ENCODE measurements at regions not wholly inside any gene's neighbourhood (a gene's known extent, or its start where the extent isn't known, plus 50 kb on each side); places are given as distances from the start of the nearest gene placed in this dataset.
"Not testable (repeated sequence)": the region's sequence is repeated elsewhere in the genome, so short reads cannot be mapped to it uniquely, and the experiment has no call there.

DNA sequence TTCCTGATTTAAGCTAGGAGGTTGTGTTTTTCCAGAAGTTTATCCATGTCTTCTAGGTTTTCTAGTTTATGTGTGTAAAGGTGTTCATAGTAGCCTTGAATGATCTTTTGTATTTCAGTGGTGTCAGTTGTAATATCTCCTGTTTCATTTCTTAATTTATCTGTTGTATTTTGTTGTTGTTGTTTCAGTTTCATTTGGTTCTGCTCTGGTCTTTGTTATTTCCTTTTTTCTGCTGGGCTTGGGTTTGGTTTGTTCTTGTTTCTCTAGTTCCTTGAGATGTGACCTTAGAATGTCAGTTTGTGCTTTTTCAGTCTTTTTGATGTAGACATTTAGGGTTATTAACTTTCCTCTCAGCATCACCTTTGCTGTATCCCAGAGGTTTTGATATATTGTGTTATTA is 62.8 kb downstream of the SCP2D1 start:
- not testable (repeated sequence) for DNase-seq (ENCODE audit: low read depth)

DNA sequence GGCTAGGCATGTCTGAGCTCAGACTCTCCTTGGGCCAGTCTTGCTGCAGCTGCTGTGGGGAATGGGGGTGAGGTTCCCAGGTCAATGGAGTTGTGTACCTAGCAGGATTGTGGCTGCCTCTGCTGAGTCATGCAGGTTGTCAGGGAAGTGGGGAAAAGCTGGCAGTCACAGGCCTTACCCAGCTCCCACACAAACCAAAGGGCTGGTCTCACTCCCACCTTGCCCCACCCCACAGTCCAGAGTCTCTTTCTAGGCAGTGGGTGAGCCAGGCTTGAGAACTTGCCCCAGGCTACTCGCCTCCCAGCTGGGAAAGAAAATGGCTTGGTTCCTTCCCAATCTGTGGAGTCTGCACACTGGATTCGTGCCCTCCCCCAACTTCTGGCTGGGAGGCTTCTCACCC is 65.7 kb downstream of the SCP2D1 start:
- peak; percentile 86 for DNase-seq (ENCODE audit: low read depth)

DNA sequence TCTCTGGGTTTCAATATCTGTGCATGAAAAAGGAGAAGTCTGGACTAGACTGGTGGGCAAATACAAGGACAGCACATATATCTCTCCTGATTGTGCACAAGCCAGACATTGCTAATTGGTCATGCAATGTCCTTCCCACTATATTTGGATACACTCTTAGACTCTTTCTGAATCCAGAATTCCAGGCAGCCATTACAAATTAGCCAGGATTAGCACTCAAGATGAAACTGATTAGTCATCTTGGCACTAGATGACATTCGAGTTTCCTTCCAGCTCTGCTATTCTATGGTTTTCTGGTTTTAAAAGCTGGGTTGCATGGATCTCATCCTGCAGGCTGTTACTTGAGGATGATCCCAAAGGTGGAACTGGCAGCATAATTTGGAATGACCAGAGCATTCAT is 73.2 kb downstream of the SCP2D1 start:
- peak; percentile 57 for DNase-seq (ENCODE audit: low read depth)

DNA sequence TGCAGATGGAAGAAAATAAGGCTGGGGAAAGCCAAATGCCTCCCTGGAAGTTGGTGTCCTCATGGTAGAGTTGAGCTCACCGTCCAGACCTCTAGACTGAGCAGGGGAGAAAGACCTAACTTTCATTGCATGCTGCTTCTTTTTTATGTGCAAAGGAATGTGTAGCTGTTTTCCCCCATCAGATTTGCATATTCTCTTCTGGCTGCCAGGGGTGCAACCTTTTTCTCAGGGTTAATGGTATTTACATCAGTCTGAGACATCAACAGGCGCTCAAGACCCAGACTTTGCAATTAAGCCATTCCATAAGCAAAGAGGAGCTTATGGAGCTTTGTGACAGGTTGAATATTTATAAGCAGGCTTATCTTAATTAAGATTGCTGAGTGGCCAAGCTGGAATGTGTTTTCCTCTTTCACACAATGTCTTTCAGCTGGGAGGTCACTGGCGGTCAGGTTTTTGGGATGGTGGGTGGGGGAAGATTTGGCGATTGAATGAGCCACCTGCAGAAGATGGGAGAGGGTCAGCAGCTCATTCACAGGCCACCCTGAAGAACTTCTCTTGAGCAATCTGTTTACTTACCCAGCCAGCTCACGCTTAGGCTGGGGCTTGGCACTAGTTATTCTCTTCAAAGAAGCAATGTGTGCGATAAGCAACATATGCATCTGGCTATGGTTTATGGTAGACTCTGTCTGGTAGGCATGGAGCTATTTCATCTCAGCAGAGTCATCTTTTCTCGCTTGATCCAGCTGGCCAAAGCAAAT is 88.6 kb downstream of the SCP2D1 start:
- peak; percentile 59 for DNase-seq (ENCODE audit: low read depth)

DNA sequence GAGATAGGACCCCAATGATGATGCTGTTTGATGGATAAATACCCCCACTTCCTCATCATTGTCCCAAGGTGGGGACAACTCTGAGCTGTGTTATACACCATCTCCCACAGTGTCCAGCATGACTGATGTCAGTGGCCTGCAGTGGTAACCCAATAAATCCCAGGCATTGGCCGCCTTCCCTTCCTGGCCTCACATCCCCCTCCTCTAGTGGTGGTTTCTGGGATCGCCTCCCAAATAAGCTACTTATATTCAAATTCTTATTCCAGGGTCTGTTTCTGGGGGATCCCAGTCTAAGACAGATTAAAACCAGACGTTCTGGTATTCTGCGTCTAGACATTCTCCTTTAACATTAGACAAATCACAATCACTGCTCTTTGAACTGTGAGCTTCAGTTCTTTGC is 90.6 kb downstream of the SCP2D1 start:
- no peak for DNase-seq (ENCODE audit: low read depth)

DNA sequence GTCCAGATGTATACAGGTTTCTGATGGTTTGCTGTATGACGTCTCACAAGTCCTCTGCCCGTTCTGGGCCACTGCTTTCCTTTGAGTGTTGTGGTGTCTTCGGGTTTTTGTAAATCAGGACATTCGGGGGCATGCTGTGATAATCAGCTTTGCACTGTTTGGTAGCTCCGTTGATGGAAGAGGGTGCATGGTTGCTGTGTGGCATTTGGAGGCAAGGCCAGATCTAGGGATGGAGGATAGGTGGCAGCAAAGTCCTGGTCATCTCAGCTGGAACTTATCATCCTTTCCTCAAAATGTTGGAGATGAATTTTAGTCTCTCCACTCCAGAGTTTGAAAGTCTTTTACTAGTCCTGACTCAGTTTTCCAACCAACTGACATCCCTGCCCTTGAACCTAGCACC is 91.0 kb downstream of the SCP2D1 start:
- DNase-seq (ENCODE audit: low read depth) = peak; percentile 45

DNA sequence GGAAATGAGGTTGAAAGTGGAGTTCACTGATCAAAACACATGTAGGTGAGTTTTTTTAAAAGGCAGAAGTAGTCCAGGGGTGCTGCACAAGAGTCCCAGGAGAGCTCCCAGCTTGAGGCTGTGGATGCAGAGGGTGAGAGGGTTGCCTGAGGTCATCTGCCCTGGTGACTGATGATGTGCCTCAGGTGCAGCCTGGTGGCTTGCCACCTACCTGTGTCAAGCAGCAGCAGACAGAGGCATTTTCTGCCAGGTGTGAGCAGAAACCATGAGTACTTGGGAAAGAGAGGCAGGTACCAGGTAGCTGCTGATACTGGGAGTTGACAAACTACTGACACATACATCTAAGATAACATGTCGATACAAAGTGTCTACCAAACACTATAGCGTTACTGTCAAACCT is 92.5 kb downstream of the SCP2D1 start:
- DNase-seq (ENCODE audit: low read depth) = no peak

DNA sequence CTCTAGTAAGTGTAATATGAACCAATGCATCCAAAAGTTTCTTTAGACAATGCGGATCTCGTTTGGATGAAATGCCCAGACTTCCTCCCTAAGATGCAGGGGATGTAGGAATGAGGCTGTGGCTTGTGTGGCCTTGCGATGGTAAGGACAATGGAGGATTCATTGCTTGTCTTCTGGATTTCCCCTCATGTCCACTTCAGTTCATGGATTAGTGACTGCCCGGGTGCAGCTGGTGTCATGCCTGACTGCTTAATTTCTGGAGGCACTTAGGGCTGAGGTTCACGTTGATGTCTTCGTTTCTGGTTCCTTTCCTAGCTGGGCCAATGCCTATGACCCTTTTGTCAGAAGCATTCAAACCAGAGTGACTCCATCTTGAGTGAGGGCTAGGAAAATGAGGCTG is 93.8 kb downstream of the SCP2D1 start:
- DNase-seq (ENCODE audit: low read depth) = peak; percentile 10

DNA sequence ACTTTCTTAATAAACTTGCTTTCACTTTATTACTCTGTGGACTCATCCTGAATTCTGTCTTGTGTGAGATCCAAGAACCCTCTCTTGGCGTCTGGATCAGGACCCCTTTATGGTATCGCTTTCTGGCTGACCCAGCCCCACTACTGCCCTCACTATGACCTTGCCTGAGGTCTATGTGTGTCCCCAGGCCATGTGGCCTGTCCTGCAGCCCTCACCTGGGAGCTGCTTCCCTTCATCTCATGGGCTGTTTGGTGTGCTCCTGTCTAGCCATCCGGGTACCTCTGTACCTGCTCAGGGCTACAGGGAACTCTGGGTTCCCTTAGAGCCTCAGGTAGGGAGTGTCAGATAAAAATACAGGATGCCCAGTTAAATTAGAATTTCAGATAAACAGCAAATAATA is 94.5 kb downstream of the SCP2D1 start:
- no peak for DNase-seq (ENCODE audit: low read depth)

DNA sequence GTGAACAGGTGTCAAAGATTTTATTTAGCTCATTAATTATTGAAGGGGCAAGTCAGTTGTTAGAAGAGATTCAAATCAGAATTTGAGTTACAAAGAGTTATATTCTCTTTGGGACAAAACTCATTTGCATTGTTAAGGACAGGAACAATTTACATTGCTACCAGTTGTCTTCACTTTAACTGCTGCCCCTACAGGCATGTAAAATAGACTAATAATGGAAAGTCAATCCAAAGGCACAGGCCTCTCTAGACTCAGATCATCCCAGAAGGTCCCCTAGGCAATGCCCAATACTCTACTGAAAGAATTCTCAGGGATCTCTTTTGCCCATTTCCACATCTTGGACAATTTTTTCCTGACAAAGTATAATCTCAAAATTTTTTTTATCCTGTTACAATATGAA is 95.7 kb downstream of the SCP2D1 start:
- DNase-seq (ENCODE audit: low read depth) = no peak

DNA sequence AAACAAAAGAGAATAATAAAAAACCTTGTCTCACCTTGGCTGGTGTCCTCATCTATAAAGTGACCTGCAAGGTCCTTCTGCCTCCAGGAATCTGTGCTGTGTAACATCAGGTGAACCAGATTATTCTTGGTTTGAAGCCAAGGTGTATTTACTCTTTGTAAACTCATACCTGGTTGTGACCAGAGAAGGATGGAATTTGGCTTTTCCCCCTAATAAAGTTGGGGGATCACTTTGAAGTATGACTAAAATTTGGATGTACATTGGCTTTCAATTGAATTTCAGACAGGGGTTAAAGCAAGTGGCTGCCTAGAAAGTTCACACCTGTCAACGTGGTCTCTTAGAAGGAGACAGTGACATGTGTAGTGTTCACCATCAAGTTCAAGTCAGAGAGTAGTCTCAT is 100.1 kb downstream of the SCP2D1 start:
- DNase-seq (ENCODE audit: low read depth) = no peak

DNA sequence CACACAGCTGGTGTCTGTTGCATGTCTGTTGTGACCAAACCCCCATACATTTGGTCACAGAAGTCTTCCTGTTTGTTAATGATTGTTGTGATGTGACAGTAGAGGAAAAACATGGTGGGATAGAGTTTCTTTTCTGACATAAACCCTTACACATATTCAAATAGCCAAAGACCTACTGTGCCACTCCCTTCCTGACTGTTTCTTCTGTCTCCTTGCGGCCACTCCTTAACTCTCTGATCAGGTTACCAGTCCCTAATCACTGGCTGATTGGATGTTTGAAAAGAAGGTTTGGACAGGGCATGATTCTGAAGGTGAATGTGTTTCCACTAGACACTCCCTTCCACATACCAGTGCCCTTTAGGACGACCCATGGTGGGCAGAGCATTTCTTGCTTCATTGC is 101.2 kb downstream of the SCP2D1 start:
- no peak for DNase-seq (ENCODE audit: low read depth)

DNA sequence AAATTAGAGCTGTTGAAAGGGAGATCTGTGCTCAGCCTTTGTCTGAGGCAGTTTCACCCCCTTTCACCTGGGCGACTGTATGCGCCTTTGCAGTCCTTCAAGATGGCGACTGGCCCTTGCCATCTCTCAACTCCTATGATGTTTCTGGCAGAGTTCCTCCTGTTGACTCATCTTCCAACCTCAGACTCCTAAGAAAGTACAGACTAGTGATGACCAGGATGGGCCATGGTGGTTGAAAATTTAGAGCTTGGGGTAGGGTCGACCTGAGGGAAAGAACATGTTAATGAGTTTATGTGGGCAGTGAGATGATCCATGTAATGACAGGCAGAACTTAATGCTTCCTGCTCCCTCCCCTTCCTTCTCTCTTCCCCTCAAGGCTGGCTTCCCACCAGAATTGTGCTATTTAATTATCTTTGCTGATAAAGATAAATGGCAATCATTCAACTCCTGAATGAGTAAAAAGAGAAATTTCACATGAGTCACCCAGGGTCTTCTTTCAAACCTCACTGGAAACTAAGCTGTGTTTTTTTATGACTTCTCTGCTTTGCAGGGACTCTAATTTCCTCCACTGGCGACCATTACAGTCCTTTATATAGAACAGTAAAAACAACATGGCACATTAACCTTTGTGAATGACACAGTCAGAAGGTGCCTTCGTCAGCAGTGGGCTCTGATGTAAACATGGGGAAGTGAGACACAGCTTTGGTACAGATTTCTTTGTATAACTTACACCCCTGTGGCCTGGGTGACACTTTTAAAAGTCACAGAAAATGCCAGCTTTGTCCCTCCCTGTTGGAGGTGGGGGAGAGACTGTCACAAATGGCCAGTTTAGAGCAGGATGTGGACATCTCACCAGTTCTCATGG is 103.5 kb downstream of the SCP2D1 start:
- peak; percentile 65 for DNase-seq (ENCODE audit: low read depth)

DNA sequence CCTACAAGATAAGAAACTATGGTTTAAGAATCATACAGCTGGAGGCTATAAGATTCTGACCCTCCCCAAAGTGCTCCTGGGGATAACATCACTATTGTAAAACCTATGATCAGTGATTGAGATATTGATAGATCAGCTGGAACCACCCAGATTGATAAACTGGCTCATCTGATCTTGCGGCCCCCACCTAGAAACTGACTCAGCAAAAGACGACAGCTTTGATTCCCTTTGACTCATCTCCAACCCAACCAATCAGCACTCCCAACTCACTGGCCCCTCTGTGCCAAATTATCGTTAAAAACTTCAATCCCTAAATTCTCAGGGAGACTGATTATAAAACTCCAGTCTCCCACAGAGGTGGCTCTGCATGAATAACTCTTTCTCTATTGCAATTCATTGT is 106.4 kb downstream of the SCP2D1 start:
- DNase-seq (ENCODE audit: low read depth) = no peak

DNA sequence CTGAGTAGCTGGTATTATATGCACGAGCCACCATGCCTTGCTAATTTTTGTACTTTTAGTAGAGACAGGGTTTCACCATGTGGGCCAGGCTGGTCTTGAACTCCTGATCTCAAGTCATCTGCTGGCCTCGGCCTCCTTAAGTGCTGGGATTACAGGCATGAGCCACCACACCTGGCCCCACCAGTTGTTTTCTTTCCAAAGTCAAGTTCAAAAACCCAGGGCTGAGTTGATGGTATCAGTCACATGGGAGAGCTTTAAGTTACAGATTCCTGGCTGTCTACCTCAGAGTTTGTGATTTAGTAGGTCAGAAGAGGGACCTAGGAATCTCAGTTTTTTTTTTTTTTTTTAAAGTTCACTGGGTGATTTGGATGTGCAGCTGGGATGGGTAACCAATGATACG is 107.7 kb downstream of the SCP2D1 start:
- no peak for DNase-seq (ENCODE audit: low read depth)

DNA sequence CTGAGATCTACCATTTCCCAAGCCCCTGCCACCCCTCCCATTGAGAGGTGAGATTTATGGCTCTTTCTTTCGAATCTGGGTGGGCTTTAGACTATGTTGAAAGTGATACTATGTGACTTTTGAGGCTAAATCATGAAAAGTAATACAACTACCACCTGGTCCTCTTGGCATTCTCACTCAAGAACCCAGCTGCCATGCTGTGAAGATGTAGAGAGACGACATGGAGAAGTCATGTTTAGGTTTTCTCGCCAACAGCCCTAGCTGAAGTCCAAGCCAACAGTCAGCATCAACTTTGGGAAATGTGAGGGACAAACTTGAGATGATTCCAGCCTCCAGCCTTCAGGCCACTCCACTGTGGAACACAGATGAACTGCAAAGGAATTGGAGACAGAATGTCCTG is 108.7 kb downstream of the SCP2D1 start:
- DNase-seq (ENCODE audit: low read depth) = no peak

DNA sequence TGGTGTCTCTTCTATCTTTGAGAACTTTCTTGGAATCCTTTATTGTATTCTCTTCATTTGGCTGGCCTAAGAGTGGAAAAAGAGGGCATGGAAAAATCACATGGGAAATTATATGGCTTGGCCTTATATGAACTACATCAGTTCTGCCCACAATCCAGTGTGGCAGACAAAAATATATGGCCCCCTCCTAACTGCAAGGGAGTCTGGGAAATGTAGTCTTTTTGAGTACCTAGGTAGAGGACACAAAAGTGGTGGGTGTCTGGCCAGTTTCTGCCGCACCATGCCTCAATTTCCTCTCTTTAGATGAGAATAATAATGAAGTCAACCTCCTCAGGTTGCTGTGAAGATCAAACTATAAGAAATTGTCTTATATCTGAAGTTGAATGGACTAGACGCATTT is 109.3 kb downstream of the SCP2D1 start:
- DNase-seq (ENCODE audit: low read depth) = no peak

DNA sequence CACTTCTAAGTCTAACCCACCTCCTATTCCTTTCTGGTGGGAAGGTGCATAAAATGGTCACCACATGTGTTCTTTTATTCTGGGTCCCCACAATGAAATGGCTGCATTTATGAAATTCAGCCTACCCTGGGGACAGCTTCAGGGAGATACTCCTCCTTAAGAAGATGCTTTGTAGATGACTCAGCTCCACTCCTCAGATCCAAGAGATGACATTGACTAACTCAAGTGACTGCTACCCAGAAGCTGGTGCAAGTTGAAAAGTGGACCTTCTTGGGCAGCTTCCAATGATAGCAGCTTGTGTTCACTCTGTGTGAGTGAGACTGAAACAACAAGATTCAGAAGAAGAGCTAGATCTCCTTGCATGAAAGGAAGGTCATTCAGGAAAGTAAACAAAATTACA is 113.4 kb downstream of the SCP2D1 start:
- peak; percentile 42 for DNase-seq (ENCODE audit: low read depth)

DNA sequence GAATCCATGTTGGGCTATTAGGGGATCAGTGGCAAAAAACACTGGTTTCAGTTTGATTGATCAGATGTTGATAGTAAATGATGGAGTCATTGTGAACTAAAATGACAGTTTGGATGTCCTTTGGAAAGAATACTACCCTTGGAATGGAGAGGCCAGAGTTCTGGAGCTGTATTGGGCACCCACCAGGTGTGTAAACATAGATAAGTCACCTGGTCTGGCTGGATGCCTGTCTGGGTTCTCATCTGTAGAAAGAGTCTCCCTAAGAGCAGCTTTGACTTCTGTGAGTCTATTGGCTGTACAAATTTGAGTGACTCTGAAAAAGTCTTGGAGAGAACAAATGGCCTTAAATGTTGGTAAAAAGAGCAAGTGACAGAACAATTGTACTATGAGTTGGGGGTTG is 115.0 kb downstream of the SCP2D1 start:
- no peak for DNase-seq (ENCODE audit: low read depth)

DNA sequence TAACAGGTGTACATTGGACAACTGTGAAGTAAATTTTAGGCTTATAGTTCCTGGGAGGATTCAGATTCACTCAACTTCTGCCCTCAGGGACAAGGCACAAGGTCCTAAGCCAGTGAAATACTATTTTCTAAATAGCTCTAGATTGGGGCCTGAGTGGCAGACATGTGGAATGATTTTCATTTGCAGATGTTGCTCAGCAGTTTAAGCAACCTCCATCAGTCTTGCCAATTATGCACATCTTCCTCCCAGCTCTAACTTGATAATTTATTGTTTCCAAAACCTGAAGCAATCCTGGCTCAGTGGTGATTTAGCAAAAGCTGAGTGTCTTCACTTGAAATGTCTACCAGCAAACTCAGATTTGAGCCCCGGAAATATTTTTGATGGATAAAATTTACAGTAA is 116.2 kb downstream of the SCP2D1 start:
- DNase-seq (ENCODE audit: low read depth) = no peak

DNA sequence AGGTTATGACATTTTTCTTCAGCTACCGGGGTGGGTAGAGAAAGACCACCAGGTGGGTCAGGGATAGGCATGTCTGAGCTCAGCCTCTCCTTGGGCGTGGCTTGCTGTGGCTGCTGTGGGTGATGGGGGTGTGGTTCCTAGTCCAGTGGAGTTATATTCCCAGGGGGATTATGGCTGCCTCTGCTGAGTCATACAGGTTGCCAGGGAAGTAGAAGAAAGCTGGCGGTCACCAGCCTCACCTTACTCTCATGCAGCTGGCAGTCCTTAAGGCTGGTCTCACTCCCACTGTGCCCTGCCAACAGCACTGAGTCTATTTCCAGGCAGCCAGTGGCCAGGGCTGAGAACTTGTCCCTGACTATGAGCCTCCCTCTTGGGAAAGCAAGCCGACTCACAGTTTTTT is 130.0 kb downstream of the SCP2D1 start:
- DNase-seq (ENCODE audit: low read depth) = peak; percentile 11

DNA sequence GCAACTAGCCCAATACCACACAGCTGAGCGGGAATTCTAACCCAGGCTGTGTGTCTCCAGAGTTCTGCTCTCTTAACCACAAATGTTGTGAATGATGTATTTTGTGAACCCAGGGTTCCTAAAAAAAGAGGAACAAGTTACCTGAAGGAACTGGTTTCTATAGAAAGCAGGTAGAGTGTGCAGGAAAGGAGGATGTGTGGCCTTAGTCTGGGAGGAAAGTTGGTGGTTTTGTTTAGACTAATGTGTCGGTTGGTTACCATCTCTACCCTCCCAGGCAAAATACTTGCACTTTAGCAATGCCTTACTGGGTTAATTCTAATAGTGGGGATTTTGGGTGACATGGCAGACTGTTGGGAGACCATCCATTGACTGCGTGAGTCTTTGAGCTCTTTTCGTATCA is 143.3 kb downstream of the SCP2D1 start:
- no peak for DNase-seq (ENCODE audit: low read depth)

DNA sequence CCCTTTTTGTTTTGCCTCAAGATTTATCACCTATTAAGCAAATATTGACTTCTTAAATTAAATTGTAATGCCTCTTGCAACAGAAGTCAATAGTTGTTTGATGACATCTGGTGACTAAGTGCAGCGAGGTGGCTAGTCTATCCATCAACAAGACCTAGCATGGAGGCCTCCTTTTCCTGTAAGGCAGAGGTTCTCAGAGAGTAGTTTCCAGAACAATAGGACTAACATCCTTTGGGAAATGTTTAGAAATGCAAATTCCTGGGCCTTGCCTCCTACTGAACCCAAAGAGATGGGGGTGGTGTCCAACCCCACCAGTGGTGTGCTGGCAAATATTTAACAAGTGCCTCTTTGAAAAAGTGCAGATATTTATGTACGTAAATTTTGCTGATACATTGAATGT is 143.7 kb downstream of the SCP2D1 start:
- DNase-seq (ENCODE audit: low read depth) = no peak

Data from RPMI7951 (cell line).